Activated CD8-positive, alpha-beta T cell treated with anti-CD3 and anti-CD28 coated beads for 36 hours (primary cell): ENCODE measurements at regions not wholly inside any gene's neighbourhood (a gene's known extent, or its start where the extent isn't known, plus 50 kb on each side); places are given as distances from the start of the nearest gene placed in this dataset.

Experiments used
- ATAC-seq: fragments of 200-7000 bp; cut with Tn5 transposase; one replicate; pipeline ENCODE4 v1.10.0; 2021; ENCODE audit warnings: mild to moderate bottlenecking, moderate library complexity
- CTCF ChIA-PET: fragments of 350-600 bp; sonication (Branson Sonifier 250); formaldehyde crosslinking; loops from one replicate; lab custom pipeline; 2021; ENCODE audit warnings: antibody characterized with exemption; lab: Charles Lee
- POLR2A ChIA-PET: fragments of 350-600 bp; sonication (Branson Sonifier 250); formaldehyde crosslinking; loops from one replicate; lab custom pipeline; 2021; ENCODE audit warnings: antibody characterized with exemption; lab: Charles Lee
- DNase-seq: peaks from one replicate; pipeline ENCODE4 v3.0.0-alpha.2; 2020
- H3K27ac Mint-ChIP-seq: one replicate; pipeline ENCODE4 v1.8.0; 2021; ENCODE audit warnings: mild to moderate bottlenecking, mixed read lengths
- H3K27me3 Mint-ChIP-seq: one replicate; pipeline ENCODE4 v1.8.0; 2021; ENCODE audit warnings: mixed read lengths
- H3K36me3 Mint-ChIP-seq: one replicate; pipeline ENCODE4 v1.8.0; 2021; ENCODE audit warnings: low read depth, mixed read lengths
- H3K4me1 Mint-ChIP-seq: one replicate; pipeline ENCODE4 v1.8.0; 2021; ENCODE audit warnings: low read depth, mixed read lengths
- H3K4me3 Mint-ChIP-seq: one replicate; pipeline ENCODE4 v1.8.0; 2021; ENCODE audit warnings: mild to moderate bottlenecking, moderate library complexity, mixed read lengths
- H3K9me3 Mint-ChIP-seq: one replicate; pipeline ENCODE4 v1.8.0; 2021; ENCODE audit warnings: mixed read lengths
- intact Hi-C: fragments of 100-400 bp; cut with micrococcal nuclease; formaldehyde crosslinking; loops from one replicate; pipeline ENCODE4 v1.10.0; 2022
- TF ChIP-seq, protein P1 (sequence below): fragments of 200-600 bp; IDR thresholded peaks from one replicate; pipeline ENCODE4 v1.8.0; 2022; ENCODE audit warnings: antibody characterized with exemption, mild to moderate bottlenecking

DNA sequence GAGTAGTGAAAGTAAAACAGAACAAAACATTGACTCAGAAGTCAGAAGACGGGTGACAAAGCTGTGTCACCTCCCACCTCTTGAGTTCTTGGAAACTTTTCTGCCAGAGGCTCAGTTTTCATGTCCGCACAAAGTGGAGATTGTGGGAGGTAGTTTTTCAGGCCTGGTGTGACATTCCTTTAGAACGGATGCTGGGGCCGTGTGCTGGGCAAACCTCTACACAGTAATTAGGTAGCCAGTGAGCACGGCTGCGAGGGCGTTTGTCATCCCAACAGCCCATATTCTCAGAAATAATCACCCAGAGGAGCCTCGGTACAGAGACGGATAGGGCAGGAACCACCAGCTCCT is 1054.4 kb downstream of the TBC1D22A start:
- Mint-ChIP-seq H3K9me3 (no peaks in the 10 kb centered on the region), H3K36me3 (no peaks in the 10 kb centered on the region), H3K4me3 (no peak overlapping the region), H3K4me1 (no peaks in the 10 kb centered on the region), H3K27me3 (peaks cover 1% of the 10 kb centered on the region), H3K27ac (no peak overlapping the region)
- CTCF ChIA-PET: no interaction called here
- TF ChIP-seq, protein P1, sequence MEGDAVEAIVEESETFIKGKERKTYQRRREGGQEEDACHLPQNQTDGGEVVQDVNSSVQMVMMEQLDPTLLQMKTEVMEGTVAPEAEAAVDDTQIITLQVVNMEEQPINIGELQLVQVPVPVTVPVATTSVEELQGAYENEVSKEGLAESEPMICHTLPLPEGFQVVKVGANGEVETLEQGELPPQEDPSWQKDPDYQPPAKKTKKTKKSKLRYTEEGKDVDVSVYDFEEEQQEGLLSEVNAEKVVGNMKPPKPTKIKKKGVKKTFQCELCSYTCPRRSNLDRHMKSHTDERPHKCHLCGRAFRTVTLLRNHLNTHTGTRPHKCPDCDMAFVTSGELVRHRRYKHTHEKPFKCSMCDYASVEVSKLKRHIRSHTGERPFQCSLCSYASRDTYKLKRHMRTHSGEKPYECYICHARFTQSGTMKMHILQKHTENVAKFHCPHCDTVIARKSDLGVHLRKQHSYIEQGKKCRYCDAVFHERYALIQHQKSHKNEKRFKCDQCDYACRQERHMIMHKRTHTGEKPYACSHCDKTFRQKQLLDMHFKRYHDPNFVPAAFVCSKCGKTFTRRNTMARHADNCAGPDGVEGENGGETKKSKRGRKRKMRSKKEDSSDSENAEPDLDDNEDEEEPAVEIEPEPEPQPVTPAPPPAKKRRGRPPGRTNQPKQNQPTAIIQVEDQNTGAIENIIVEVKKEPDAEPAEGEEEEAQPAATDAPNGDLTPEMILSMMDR: no peak
- intact Hi-C loops: no loop called here
- POLR2A ChIA-PET: no interaction called here
- ATAC-seq (no peak), DNase-seq (no peak)

DNA sequence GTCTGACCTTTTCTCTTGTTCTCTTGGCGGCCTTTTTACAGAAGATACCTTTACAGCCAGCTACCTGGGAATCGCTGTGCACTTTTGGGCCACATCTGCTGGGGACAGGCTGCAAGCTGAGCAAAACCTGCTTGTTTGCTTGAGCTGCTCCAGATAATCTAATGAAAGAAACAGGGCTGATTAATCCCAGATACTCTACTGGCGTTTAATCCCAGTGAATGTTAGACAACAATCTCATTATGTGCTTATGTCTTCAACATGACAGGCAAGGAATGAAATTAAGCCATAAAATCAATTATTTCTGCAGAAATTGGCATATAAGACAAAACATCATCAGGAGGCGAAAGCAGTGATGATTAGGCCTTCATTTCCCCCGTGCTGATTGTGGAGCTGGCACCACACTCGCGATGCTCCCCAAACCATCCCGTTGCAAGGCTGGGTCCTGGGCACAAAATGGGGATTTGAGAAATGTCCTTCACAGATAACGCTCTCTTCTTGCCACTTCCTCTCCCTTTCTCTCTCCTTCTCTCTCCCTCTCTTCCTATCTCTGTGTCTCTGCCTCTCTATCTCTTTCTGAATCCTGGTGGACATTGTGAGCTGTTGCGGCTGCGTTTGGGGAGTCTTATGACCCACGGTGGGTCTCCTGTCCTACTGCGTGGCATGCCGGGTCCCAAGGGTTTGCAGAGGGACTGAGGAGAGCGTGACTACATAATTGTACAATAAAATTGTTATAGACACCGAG is 1053.8 kb downstream of the TBC1D22A start:
- H3K27me3 Mint-ChIP-seq: peaks cover 1% of the 10 kb centered on the region
- DNase-seq (no peak), ATAC-seq (no peak)
- no peaks in the 10 kb centered on the region for H3K9me3 Mint-ChIP-seq
- no peak overlapping the region for H3K27ac Mint-ChIP-seq
- no peaks in the 10 kb centered on the region for H3K36me3 Mint-ChIP-seq
- TF ChIP-seq, protein P1: no peak
- H3K4me1 Mint-ChIP-seq: no peaks in the 10 kb centered on the region
- CTCF ChIA-PET: no interaction called here
- no peak overlapping the region for H3K4me3 Mint-ChIP-seq
- POLR2A ChIA-PET: no interaction called here
- intact Hi-C loops: no loop called here

DNA sequence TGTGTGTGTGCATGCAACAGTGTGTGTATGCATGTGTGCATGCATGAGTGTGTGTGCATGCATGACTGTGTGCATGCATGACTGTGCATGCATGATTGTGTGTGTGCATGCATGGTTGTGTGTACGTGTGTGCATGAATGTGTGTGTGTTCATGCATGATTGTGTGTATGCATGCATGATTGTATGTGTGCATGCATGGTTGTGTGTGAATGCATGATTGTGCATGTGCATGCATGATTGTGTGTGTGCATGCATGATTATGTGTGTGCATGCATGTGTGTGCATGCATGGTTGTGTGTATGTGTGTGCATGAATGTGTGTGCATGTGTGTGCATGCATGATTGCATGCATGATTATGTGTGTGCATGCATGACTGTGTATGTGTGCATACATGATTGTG is 1052.0 kb downstream of the TBC1D22A start:
- ChIA-PET CTCF (no interaction called here), POLR2A (no interaction called here)

DNA sequence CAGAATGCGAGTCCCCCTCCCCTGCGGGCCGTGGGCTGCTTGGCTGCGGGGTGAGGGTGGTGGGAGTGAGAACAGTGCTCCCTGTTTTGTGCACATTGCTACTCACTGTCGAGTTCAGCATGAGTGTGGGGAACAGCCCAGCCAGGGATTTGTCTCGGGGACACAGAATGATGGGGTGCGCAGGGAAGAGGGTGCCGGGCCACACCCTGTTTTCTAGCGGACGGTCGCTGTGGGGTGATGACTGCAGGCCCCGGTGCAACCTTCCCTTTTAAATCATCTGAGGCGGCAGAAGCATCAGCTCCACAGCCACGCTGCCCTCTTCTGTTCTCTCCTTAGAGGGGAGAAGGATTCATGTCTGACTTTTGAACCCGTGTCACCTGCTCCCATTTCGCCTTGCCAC is 1051.2 kb downstream of the TBC1D22A start:
- DNase-seq: no peak
- H3K27me3 Mint-ChIP-seq: peaks cover 1% of the 10 kb centered on the region
- TF ChIP-seq, protein P1: no peak

More for the DNA sequence above, 1052.0 kb downstream of the TBC1D22A start:
- ATAC-seq (no peak), DNase-seq (no peak)
- H3K4me3 Mint-ChIP-seq: no peak overlapping the region
- H3K4me1 Mint-ChIP-seq: no peaks in the 10 kb centered on the region
- intact Hi-C loops: no loop called here
- TF ChIP-seq, protein P1: no peak
- no peaks in the 10 kb centered on the region for H3K36me3 Mint-ChIP-seq
- H3K27ac Mint-ChIP-seq: no peak overlapping the region
- no peaks in the 10 kb centered on the region for H3K9me3 Mint-ChIP-seq
- peaks cover 1% of the 10 kb centered on the region for H3K27me3 Mint-ChIP-seq

DNA sequence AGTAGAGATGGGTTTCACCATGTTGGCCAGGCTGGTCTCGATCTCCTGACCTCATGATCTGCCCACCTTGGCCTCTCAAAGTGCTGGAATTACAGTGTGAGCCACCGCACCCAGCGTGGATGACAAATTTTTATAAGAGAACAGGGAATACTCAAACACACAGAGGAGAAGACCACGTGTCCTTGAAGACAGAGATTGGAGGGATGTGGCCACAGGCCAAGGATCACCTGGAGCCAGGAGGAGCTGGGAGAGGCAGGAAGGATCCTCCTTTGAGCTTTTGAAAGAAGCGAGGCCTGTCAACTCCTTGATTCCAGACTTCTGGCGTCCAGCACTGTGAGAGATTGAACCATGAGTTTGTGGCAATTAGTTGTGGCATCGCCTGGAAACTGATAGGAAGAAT is 1049.5 kb downstream of the TBC1D22A start:
- H3K36me3 Mint-ChIP-seq: no peaks in the 10 kb centered on the region
- H3K4me3 Mint-ChIP-seq: no peak overlapping the region
- ATAC-seq: no peak
- DNase-seq: no peak
- TF ChIP-seq, protein P1: no peak
- no peak overlapping the region for H3K27ac Mint-ChIP-seq
- H3K9me3 Mint-ChIP-seq: no peaks in the 10 kb centered on the region
- ChIA-PET CTCF (no interaction called here), POLR2A (no interaction called here)
- peaks cover 6% of the 10 kb centered on the region for H3K27me3 Mint-ChIP-seq
- no peaks in the 10 kb centered on the region for H3K4me1 Mint-ChIP-seq
- intact Hi-C loops: no loop called here

More for the DNA sequence above, 1051.2 kb downstream of the TBC1D22A start:
- POLR2A ChIA-PET: no interaction called here
- H3K27ac Mint-ChIP-seq: no peak overlapping the region
- H3K4me1 Mint-ChIP-seq: no peaks in the 10 kb centered on the region
- CTCF ChIA-PET: no interaction called here
- intact Hi-C loops: no loop called here
- no peak for ATAC-seq
- H3K9me3 Mint-ChIP-seq: no peaks in the 10 kb centered on the region
- no peak overlapping the region for H3K4me3 Mint-ChIP-seq
- no peaks in the 10 kb centered on the region for H3K36me3 Mint-ChIP-seq
